ENCODE measurements at regions not wholly inside any gene's neighbourhood (a gene's known extent, or its start where the extent isn't known, plus 50 kb on each side); places are given as distances from the start of the nearest gene placed in this dataset.

- no peak for TF ChIP-seq NR2C2 (IDR thresholded peaks at IDR 0.05; ENCODE audit: borderline replicate concordance, control insufficient read depth, insufficient read length, low read depth)
- TF ChIP-seq ZBTB40 (IDR thresholded peaks at IDR 0.05; ENCODE audit: borderline replicate concordance): no peak
- TF ChIP-seq RB1 (IDR thresholded peaks at IDR 0.05; ENCODE audit: borderline replicate concordance): no peak
- no peak for TF ChIP-seq STAT1 (conservative IDR thresholded peaks at IDR 0.05)
- TF ChIP-seq USF2 (IDR thresholded peaks at IDR 0.05; ENCODE audit: borderline replicate concordance, low read depth, low read length): no peak
- no peak for TF ChIP-seq RCOR1 (conservative IDR thresholded peaks at IDR 0.05; ENCODE audit: low read depth, low read length)
- no peak for TF ChIP-seq PML (IDR thresholded peaks at IDR 0.05; ENCODE audit: low read length)
- no peak for TF ChIP-seq NRF1 (conservative IDR thresholded peaks at IDR 0.05; ENCODE audit: low read depth, low read length)
- TF ChIP-seq YY1 (IDR thresholded peaks at IDR 0.05; ENCODE audit: low read depth, low read length): no peak
- TF ChIP-seq USF1 (IDR thresholded peaks at IDR 0.05; ENCODE audit: borderline replicate concordance, extremely low read length, insufficient read depth, low read depth, low read length): no peak
Observed at GRCh38 chr3:99562990-99563607, 75.3 kb upstream of the COL8A1 start (continued).
